WTC11 (cell line): ENCODE measurements at regions not wholly inside any gene's neighbourhood (a gene's known extent, or its start where the extent isn't known, plus 50 kb on each side); places are given as distances from the start of the nearest gene placed in this dataset.

Experiments
- ETV6 ChIP-seq: sonication (generic); formaldehyde crosslinking; IDR thresholded peaks from 2 replicates; pipeline ENCODE4 v1.8.1; 2022; ENCODE audit warnings: mild to moderate bottlenecking, missing genetic modification reagents
- FOXK1 ChIP-seq: sonication (generic); formaldehyde crosslinking; IDR thresholded peaks from 2 replicates; pipeline ENCODE4 v1.8.0; 2022; ENCODE audit warnings: mild to moderate bottlenecking, moderate library complexity, missing genetic modification reagents
- HMGA2 ChIP-seq: fragments of 250-450 bp; sonication (Bioruptor Pico); IDR thresholded peaks from 2 replicates; pipeline ENCODE4 v1.4.0; 2021; ENCODE audit warnings: mild to moderate bottlenecking, moderate library complexity
- MAX ChIP-seq: sonication (generic); formaldehyde crosslinking; IDR thresholded peaks from 2 replicates; pipeline ENCODE4 v1.8.0; 2022; ENCODE audit warnings: mild to moderate bottlenecking, missing genetic modification reagents
- NR2C2 ChIP-seq: sonication (generic); formaldehyde crosslinking; IDR thresholded peaks from 2 replicates; pipeline ENCODE4 v1.8.0; 2022; ENCODE audit warnings: mild to moderate bottlenecking, missing genetic modification reagents
- NR3C1 ChIP-seq: sonication (generic); formaldehyde crosslinking; conservative IDR thresholded peaks from 2 replicates; pipeline ENCODE4 v1.8.1; 2023; ENCODE audit warnings: low read depth, mild to moderate bottlenecking, missing genetic modification reagents
- RORB ChIP-seq: fragments of 250-450 bp; sonication (Bioruptor Pico); IDR thresholded peaks from 2 replicates; pipeline ENCODE4 v1.9.0; 2021; ENCODE audit warnings: mild to moderate bottlenecking
- TF ChIP-seq, protein P1 (sequence below): fragments of 200-600 bp; IDR thresholded peaks from 2 replicates; pipeline ENCODE4 v1.8.0; 2022; ENCODE audit warnings: antibody characterized with exemption

DNA sequence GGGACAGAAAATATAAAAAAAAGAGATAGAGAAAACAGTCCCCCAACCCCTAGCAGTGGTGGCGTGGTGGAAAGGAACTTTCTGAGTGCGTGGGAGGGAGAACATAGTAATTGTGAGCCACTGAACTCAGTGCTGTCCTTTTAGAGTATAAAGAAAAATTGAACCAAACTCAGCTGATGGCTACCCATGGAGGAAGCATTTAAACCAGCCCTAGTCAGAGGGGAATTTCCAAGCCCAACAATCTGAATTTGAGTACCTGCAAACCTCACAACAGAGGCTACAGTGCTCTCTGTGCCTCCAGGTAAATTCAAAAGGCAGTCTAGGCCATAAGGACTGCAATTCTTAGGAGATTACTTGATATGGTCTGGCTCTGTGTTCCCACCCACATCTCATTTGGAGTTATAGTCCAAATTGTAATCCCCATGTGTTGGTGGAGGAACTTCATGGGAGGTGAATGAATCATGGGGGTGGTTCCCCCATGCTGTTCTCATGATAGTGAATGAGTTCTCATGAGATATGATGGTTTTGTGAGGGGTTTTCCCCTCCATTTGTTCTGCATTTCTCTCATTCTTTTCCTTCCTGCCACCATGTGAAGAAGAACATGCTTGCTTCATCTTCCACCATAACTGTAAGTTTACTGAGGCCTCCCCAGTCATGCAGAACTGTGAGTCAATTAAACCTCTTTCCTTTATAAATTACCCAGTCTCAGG is 687.8 kb downstream of the FAM181B start:
- TF ChIP-seq HMGA2 (no peak), FOXK1 (CRISPR knock-in tag) (no peak), MAX (CRISPR knock-in tag) (no peak), RORB (CRISPR knock-in tag) (no peak), NR2C2 (CRISPR knock-in tag) (no peak), NR3C1 (no peak), ETV6 (CRISPR knock-in tag) (no peak)
- TF ChIP-seq, protein P1, sequence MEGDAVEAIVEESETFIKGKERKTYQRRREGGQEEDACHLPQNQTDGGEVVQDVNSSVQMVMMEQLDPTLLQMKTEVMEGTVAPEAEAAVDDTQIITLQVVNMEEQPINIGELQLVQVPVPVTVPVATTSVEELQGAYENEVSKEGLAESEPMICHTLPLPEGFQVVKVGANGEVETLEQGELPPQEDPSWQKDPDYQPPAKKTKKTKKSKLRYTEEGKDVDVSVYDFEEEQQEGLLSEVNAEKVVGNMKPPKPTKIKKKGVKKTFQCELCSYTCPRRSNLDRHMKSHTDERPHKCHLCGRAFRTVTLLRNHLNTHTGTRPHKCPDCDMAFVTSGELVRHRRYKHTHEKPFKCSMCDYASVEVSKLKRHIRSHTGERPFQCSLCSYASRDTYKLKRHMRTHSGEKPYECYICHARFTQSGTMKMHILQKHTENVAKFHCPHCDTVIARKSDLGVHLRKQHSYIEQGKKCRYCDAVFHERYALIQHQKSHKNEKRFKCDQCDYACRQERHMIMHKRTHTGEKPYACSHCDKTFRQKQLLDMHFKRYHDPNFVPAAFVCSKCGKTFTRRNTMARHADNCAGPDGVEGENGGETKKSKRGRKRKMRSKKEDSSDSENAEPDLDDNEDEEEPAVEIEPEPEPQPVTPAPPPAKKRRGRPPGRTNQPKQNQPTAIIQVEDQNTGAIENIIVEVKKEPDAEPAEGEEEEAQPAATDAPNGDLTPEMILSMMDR, result no peak
